ENCODE measurements at regions not wholly inside any gene's neighbourhood (a gene's known extent, or its start where the extent isn't known, plus 50 kb on each side); places are given as distances from the start of the nearest gene placed in this dataset.

DNA sequence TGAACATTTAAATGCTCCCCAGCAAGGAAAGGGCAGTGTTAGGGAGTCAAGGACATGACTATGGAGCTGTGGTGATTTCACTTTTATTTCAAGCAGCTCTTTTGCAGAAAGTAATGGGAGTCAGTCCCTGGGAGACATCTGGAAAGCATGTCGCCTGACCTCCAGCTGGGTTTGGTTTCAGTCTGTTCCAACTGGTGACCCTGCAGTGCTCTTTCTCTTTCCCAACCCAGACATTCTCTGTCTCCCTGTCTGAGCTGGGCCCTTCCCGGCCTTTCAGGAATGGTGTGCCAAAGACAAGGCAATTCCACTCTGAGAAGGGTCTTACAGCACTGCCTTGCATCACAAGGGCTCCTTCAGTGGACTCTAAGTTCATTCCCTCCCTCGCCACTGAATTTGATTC is 323.2 kb downstream of the OSR1 start:
- Histone ChIP-seq H3K36me3 (no peaks in the 10 kb centered on the region), H3K4me1 (peaks cover 0 to 15% (median 1%) of the 10 kb centered on the region in 4 donors), H3K27me3 (no peaks in the 10 kb centered on the region), H3K4me3 (no peak overlapping the region), H3K27ac (no peak overlapping the region), H3K9me3 (no peaks in the 10 kb centered on the region)
- peak; percentile 27 to 43 for DNase-seq (ENCODE audit: low spot score in 2 of 2)
- TF ChIP-seq EP300 (IDR thresholded peaks at IDR 0.05) = peak in 1 of 2 donors; percentile 66
- TF ChIP-seq, protein P1, sequence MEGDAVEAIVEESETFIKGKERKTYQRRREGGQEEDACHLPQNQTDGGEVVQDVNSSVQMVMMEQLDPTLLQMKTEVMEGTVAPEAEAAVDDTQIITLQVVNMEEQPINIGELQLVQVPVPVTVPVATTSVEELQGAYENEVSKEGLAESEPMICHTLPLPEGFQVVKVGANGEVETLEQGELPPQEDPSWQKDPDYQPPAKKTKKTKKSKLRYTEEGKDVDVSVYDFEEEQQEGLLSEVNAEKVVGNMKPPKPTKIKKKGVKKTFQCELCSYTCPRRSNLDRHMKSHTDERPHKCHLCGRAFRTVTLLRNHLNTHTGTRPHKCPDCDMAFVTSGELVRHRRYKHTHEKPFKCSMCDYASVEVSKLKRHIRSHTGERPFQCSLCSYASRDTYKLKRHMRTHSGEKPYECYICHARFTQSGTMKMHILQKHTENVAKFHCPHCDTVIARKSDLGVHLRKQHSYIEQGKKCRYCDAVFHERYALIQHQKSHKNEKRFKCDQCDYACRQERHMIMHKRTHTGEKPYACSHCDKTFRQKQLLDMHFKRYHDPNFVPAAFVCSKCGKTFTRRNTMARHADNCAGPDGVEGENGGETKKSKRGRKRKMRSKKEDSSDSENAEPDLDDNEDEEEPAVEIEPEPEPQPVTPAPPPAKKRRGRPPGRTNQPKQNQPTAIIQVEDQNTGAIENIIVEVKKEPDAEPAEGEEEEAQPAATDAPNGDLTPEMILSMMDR (IDR thresholded peaks at IDR 0.05) = no peak
- no peak for TF ChIP-seq POLR2A (IDR thresholded peaks at IDR 0.05)
- 54 to 60% methylated on average over 3 of the region's 3 CpGs for WGBS, 2 donors

DNA sequence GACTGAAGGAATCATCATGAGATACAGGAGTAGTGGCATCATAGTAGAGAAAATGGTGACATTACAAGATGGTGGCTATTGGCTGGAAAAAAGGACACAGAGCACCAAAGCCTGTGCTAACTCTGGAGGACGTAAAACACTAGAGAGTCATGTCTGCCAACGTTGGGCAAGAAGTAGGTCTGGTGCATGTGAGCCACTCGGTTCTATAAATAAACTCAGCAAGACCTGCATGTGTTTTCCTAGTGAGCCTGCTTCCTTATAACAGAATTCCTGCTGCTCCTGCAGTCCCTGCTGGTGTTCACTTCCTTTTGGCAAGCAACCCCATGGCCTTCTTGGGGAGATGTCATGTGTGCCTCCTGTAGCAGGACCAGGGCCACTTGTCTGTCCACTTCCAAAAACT is 325.2 kb downstream of the OSR1 start:
- DNase-seq (ENCODE audit: low spot score in 2 of 2) = no peak
- WGBS, 2 donors = 75 to 83% methylated on average over 3 of the region's 3 CpGs
- Histone ChIP-seq H3K4me1 (peaks cover 0 to 18% (median 1%) of the 10 kb centered on the region in 4 donors), H3K9me3 (no peaks in the 10 kb centered on the region), H3K27ac (no peak overlapping the region), H3K36me3 (no peaks in the 10 kb centered on the region), H3K4me3 (no peak overlapping the region), H3K27me3 (no peaks in the 10 kb centered on the region)
- TF ChIP-seq, protein P1 (IDR thresholded peaks at IDR 0.05) = no peak
- TF ChIP-seq EP300 (IDR thresholded peaks at IDR 0.05) (no peak), POLR2A (IDR thresholded peaks at IDR 0.05) (no peak)

DNA sequence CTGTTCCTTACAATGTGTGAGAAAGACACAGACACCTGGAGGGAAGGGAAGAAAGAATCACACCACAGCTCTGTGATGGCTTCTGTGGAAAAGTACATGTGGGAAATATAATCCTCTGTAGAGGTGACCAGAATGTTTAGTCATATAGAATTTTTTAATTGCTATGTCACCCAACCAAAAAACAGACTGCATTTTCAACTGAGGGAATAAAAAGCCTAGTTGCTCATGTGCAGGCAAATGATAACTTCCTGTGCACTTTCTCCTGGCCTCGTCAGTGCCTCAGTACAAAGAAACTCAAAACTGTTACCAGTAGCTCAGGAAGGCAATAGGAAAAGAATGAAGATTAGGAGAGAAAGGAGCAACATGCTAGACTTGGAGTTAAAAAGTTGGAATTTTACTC is 326.8 kb downstream of the OSR1 start:
- no peak for DNase-seq (ENCODE audit: low spot score in 2 of 2)
- H3K36me3 ChIP-seq = no peaks in the 10 kb centered on the region
- no peak overlapping the region for H3K4me3 ChIP-seq
- TF ChIP-seq, protein P1 (IDR thresholded peaks at IDR 0.05) = no peak
- TF ChIP-seq EP300 (IDR thresholded peaks at IDR 0.05) (no peak), POLR2A (IDR thresholded peaks at IDR 0.05) (no peak)
- no peaks in the 10 kb centered on the region for H3K9me3 ChIP-seq
- H3K27ac ChIP-seq = no peak overlapping the region
- WGBS, 2 donors = 65 to 78% methylated on average over 1 of the region's 1 CpG
- no peaks in the 10 kb centered on the region for H3K27me3 ChIP-seq
- peaks cover 0 to 22% (median 0%) of the 10 kb centered on the region in 4 donors for H3K4me1 ChIP-seq

DNA sequence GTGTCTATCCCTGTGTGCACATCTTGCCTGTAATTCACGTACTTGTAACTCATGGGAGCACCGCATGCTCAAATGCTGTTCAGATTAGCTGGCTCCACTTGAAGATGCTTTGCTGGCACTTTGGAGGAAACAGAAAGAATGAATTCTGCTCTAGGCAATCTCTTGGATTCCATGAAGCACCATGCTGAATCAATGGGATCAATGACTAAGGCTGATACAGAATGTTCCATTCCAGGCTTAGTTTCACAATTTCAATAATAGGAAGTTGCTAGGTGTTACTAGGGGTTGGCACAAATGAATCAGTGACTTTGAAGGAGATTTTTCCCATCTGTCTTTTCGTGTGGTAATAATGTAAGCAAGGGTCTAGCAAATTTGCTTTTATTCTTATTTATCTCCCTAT is 328.8 kb downstream of the OSR1 start:
- Histone ChIP-seq H3K4me1 (peaks cover 0 to 12% (median 0%) of the 10 kb centered on the region in 4 donors), H3K27me3 (no peaks in the 10 kb centered on the region), H3K36me3 (no peaks in the 10 kb centered on the region), H3K4me3 (no peak overlapping the region), H3K9me3 (no peaks in the 10 kb centered on the region), H3K27ac (no peak overlapping the region)
- TF ChIP-seq POLR2A (IDR thresholded peaks at IDR 0.05) (no peak), EP300 (IDR thresholded peaks at IDR 0.05) (no peak)
- TF ChIP-seq, protein P1 (IDR thresholded peaks at IDR 0.05) = no peak
- DNase-seq (ENCODE audit: low spot score in 2 of 2) = no peak
- 91 to 95% methylated on average over 3 of the region's 3 CpGs for WGBS, 2 donors

DNA sequence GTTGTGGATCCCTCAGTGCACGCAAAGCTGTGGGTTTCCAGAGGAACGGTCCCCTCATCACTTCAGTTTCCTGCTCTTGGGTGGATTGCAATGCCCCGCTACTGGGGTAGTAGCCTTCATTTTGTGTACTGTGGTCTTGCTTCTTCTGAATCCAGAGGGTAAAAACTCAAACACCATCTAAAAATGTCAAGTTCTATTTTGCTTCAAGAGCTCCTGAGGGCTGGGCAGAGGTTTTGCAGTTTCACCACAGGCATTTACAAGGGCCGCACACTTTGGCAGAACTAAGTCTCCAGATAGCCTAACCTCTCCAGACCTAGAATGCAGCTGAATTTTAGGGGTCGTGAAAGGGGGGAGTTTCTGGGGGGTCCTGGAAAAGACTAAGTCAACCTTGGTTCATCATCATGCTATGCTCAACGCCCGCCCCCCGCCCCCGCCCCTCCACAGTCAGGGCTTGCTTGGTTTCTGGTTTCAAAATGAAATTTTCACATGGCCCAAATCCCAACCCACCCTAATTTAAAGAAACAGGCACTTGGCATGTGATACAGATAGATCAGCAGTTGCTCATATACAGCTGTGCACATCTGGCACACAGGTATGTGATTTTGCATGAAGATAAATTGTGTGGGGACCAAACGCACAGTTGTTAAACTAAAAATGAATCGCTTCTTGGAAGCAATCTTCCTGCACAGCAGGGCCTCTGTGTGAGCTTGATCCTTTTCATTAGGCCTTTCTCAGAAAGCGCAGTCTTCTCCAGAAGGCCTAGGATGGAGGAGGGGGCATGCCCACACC is 329.6 kb downstream of the OSR1 start:
- Histone ChIP-seq H3K27me3 (no peaks in the 10 kb centered on the region), H3K36me3 (no peaks in the 10 kb centered on the region), H3K9me3 (no peaks in the 10 kb centered on the region), H3K27ac (no peak overlapping the region), H3K4me3 (no peak overlapping the region), H3K4me1 (peaks cover 0 to 11% (median 0%) of the 10 kb centered on the region in 4 donors)
- TF ChIP-seq POLR2A (IDR thresholded peaks at IDR 0.05) (no peak), EP300 (IDR thresholded peaks at IDR 0.05) (no peak)
- TF ChIP-seq, protein P1 (IDR thresholded peaks at IDR 0.05) = no peak
- WGBS, 2 donors = 66 to 73% methylated on average over 12 of the region's 12 CpGs
- no peak for DNase-seq (ENCODE audit: low spot score in 2 of 2)
